K562 (cell line): ENCODE measurements at regions not wholly inside any gene's neighbourhood (a gene's known extent, or its start where the extent isn't known, plus 50 kb on each side); places are given as distances from the start of the nearest gene placed in this dataset.

Experiments used
- ATAC-seq: fragments of 200-7000 bp; cut with Tn5 transposase; 3 replicates; pipeline ENCODE4 v1.9.1; 2020; ENCODE audit warnings: moderate library complexity
- BruUV-seq: library from RNA; stranded (reverse); fragments of 400-500 nt; replicated peaks from 2 replicates; lab custom pipeline; 2021; lab: Mats Ljungman, UMichigan
- CTCF ChIA-PET: fragments of 300-600 bp; formaldehyde crosslinking; extraction: SDS; loops from one replicate; lab custom pipeline; 2021; ENCODE audit warnings: low intra/inter-chr PET ratio; lab: Yijun Ruan, JAX
- POLR2A ChIA-PET: fragments of 300-600, 350-650 bp; sonication (Branson Sonifier 250); formaldehyde crosslinking; extraction: SDS; loops from one replicate; lab custom pipeline; 2021; ENCODE audit warnings: antibody characterized with exemption, inconsistent platforms; lab: Yijun Ruan, JAX
- DNase-seq, 4 experiments: peaks; one replicate each; pipeline versions ENCODE4 v3.0.0 to v3.0.0-alpha.2; 2011 to 2018; ENCODE audit warnings: low spot score in 3 of 4, mixed read lengths in 3 of 4; ENCODE audit errors: extremely low read depth in 1 of 4
- FAIRE-seq: peaks from 2 replicates; lab custom pipeline; 2011; peaks lifted over from hg19 to GRCh38; lab: Jason Lieb, UNC
- H2AFZ ChIP-seq: 2 replicates; pipeline ENCODE4 v1.6.0; 2011; ENCODE audit warnings: low read depth, low read length, control low read depth, inconsistent platforms
- H3K27ac ChIP-seq: fragments of 200-600 bp; 3 replicates; pipeline ENCODE4 v1.8.0; 2011; ENCODE audit warnings: low read depth, mild to moderate bottlenecking, control low read depth, inconsistent platforms, low read length, moderate library complexity, mixed read lengths; ENCODE audit errors: extremely low read depth
- H3K27me3 ChIP-seq, 2 experiments: fragments of 300-600 bp in 1 of 2; 2 replicates in 1 of 2; 3 replicates in 1 of 2; pipeline versions ENCODE4 v1.6.0 to v1.8.0; 2011; ENCODE audit warnings: inconsistent platforms in 2 of 2, low read length in 2 of 2, mild to moderate bottlenecking in 1 of 2, mixed read lengths in 1 of 2, moderate library complexity in 1 of 2; ENCODE audit not compliant: control insufficient read depth in 2 of 2, insufficient read depth in 2 of 2
- H3K36me3 ChIP-seq: fragments of 300-600 bp; 3 replicates; pipeline ENCODE4 v1.8.0; 2011; ENCODE audit warnings: mild to moderate bottlenecking, low read length, inconsistent platforms; ENCODE audit not compliant: control insufficient read depth, insufficient read depth
- H3K4me1 ChIP-seq, 2 experiments: fragments of 200-600 bp in 1 of 2; replicated peaks in 1 of 2; 2 replicates in 1 of 2; 3 replicates in 1 of 2; pipeline versions ENCODE4 v1.5.1 to v1.8.0; 2011; ENCODE audit warnings: inconsistent platforms in 2 of 2, low read length in 2 of 2, mild to moderate bottlenecking in 1 of 2, mixed read lengths in 1 of 2, moderate library complexity in 1 of 2; ENCODE audit not compliant: control insufficient read depth in 2 of 2, insufficient read depth in 2 of 2
- H3K4me2 ChIP-seq: 2 replicates; pipeline ENCODE4 v1.6.1; 2011; ENCODE audit warnings: low read length, control low read depth, inconsistent platforms, mixed read lengths; ENCODE audit not compliant: insufficient read depth
- H3K4me3 ChIP-seq: fragments of 200-600 bp; sonication (generic), shearing (Covaris generic); 2 replicates; pipeline ENCODE4 v1.5.1; 2016; ENCODE audit warnings: control low read depth, inconsistent platforms
- H3K79me2 ChIP-seq: fragments of 200-600 bp; 3 replicates; pipeline ENCODE4 v1.8.0; 2011; ENCODE audit warnings: low read length, inconsistent platforms; ENCODE audit not compliant: control insufficient read depth, insufficient read depth
- H3K9ac ChIP-seq, 2 experiments: 2 replicates each; pipeline versions ENCODE4 v1.6.0 to v1.6.1; 2011; ENCODE audit warnings: low read depth in 2 of 2, low read length in 2 of 2, control low read depth in 1 of 2, inconsistent platforms in 1 of 2, mild to moderate bottlenecking in 1 of 2, mixed read lengths in 1 of 2; ENCODE audit not compliant: insufficient read depth in 1 of 2
- H3K9me1 ChIP-seq: one replicate; pipeline ENCODE4 v1.6.0; 2011; ENCODE audit warnings: inconsistent platforms, mild to moderate bottlenecking, low read length, moderate library complexity; ENCODE audit not compliant: control insufficient read depth, insufficient read depth
- H3K9me3 ChIP-seq: replicated peaks from 2 replicates; pipeline ENCODE4 v1.5.1; 2011; ENCODE audit warnings: low read depth, low read length, inconsistent platforms; ENCODE audit not compliant: control insufficient read depth, insufficient read depth
- H4K20me1 ChIP-seq: replicated peaks from 2 replicates; pipeline ENCODE4 v1.6.1; 2011; ENCODE audit warnings: low read length, inconsistent platforms, mixed read lengths; ENCODE audit not compliant: control insufficient read depth, insufficient read depth
- AFF1 ChIP-seq, 2 experiments: fragments of 450-650 bp; IDR thresholded peaks; 2 replicates each; pipeline ENCODE4 v1.6.1; 2018; ENCODE audit warnings: mild to moderate bottlenecking in 2 of 2, low read depth in 1 of 2; ENCODE audit not compliant: partially characterized antibody in 2 of 2
- CHD2 ChIP-seq: IDR thresholded peaks from 2 replicates; pipeline ENCODE4 v1.6.1; 2011; ENCODE audit warnings: low read depth, low read length
- HDAC6 ChIP-seq: IDR thresholded peaks from 2 replicates; pipeline ENCODE4 v1.6.1; 2012; ENCODE audit warnings: low read depth, mild to moderate bottlenecking, control low read depth, inconsistent platforms, low read length, moderate library complexity
- HEY1 ChIP-seq: fragments of 250-450 bp; sonication (Bioruptor Pico); IDR thresholded peaks from 2 replicates; pipeline ENCODE4 v1.5.0; 2020; ENCODE audit warnings: mild to moderate bottlenecking, moderate library complexity, borderline replicate concordance
- KLF10 ChIP-seq: fragments of 250-450 bp; sonication (Bioruptor Pico); IDR thresholded peaks from 2 replicates; pipeline ENCODE4 v1.6.1; 2021; ENCODE audit warnings: matching md5 sums
- PHB2 ChIP-seq: fragments of 450-650 bp; IDR thresholded peaks from 2 replicates; pipeline ENCODE4 v1.6.1; 2017; ENCODE audit warnings: low read depth
- RB1 ChIP-seq: fragments of 450-650 bp; IDR thresholded peaks from 2 replicates; pipeline ENCODE4 v1.6.1; 2017; ENCODE audit warnings: low read depth, mild to moderate bottlenecking
- TAF1 ChIP-seq: IDR thresholded peaks from 2 replicates; pipeline ENCODE4 v1.6.1; 2011; ENCODE audit warnings: mild to moderate bottlenecking, low read length, moderate library complexity; ENCODE audit not compliant: insufficient read depth, control insufficient read depth, severe bottlenecking; ENCODE audit errors: extremely low read depth
- ZNF592 ChIP-seq: fragments of 450-650 bp; IDR thresholded peaks from 2 replicates; pipeline ENCODE4 v1.6.1; 2017; ENCODE audit warnings: antibody characterized with exemption, mild to moderate bottlenecking
- WGBS: fragments of 100-300 bp; shearing (Covaris generic); methylation state at CpG from one replicate; pipeline ENCODE4 v1.1.6; 2016; ENCODE audit warnings: low coverage, mixed read lengths; ENCODE audit not compliant: insufficient coverage; ENCODE audit errors: missing lambda C conversion rate; 5-methylcytosine and 5-hydroxymethylcytosine counted together
- in situ Hi-C: fragments of 300-500 bp; cut with MboI; formaldehyde crosslinking; loops from 4 replicates; pipeline ENCODE4 v1.15.0; 2018; ENCODE audit warnings: inconsistent platforms, mixed read lengths
- intact Hi-C: fragments of 100-400 bp; cut with micrococcal nuclease; formaldehyde crosslinking; loops from 2 replicates; pipeline ENCODE4 v1.14.2; 2022
- TF ChIP-seq, protein P1 (sequence below): fragments of 450-650 bp; IDR thresholded peaks from 2 replicates; pipeline ENCODE4 v1.6.1; 2016; ENCODE audit warnings: antibody characterized with exemption
- TF ChIP-seq, protein P2 (sequence below): fragments of 250-450 bp; sonication (Bioruptor Pico); IDR thresholded peaks from 2 replicates; pipeline ENCODE4 v1.5.0; 2021

- TF ChIP-seq, protein P1, sequence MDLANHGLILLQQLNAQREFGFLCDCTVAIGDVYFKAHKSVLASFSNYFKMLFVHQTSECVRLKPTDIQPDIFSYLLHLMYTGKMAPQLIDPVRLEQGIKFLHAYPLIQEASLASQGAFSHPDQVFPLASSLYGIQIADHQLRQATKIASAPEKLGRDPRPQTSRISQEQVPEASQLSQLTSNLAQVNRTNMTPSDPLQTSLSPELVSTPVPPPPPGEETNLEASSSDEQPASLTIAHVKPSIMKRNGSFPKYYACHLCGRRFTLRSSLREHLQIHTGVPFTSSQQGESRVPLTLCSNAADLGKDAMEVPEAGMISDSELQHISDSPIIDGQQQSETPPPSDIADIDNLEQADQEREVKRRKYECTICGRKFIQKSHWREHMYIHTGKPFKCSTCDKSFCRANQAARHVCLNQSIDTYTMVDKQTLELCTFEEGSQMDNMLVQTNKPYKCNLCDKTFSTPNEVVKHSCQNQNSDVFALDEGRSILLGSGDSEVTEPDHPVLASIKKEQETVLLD: no peak
- no peak for TF ChIP-seq CHD2
- TF ChIP-seq, all 486 proteins: peak for 0
Observed at GRCh38 chr9:75231167-75231566, 142.9 kb downstream of the OSTF1 start (continued).

- in situ Hi-C loops: no loop called here
- TF ChIP-seq HEY1 (CRISPR knock-in tag) (no peak), AFF1 (IDR thresholded peaks at IDR 0.05; ENCODE audit: low read depth in 1 of 2, partially characterized antibody in 2 of 2) (no peak), HDAC6 (no peak), RB1 (no peak), ZNF592 (no peak), TAF1 (no peak), KLF10 (CRISPR knock-in tag) (no peak), PHB2 (no peak)
- TF ChIP-seq, protein P2, sequence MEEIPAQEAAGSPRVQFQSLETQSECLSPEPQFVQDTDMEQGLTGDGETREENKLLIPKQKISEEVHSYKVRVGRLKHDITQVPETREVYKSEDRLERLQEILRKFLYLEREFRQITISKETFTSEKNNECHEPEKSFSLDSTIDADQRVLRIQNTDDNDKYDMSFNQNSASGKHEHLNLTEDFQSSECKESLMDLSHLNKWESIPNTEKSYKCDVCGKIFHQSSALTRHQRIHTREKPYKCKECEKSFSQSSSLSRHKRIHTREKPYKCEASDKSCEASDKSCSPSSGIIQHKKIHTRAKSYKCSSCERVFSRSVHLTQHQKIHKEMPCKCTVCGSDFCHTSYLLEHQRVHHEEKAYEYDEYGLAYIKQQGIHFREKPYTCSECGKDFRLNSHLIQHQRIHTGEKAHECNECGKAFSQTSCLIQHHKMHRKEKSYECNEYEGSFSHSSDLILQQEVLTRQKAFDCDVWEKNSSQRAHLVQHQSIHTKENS: no peak
Observed at GRCh38 chr9:75233011-75233410, 144.7 kb downstream of the OSTF1 start.

More at GRCh38 chr9:75233011-75233410, 144.7 kb downstream of the OSTF1 start:
- H3K4me2 ChIP-seq: no peak overlapping the region
- no peak overlapping the region for H3K9ac ChIP-seq
- no peaks in the 10 kb centered on the region for H3K4me1 ChIP-seq
- no peak for FAIRE-seq
- intact Hi-C loops: no loop called here
- no peaks in the 10 kb centered on the region for H3K79me2 ChIP-seq
- WGBS: 0% methylated on average over 5 of the region's 5 CpGs
- no peaks in the 10 kb centered on the region for H4K20me1 ChIP-seq
- H3K27ac ChIP-seq: no peak overlapping the region
- no peak overlapping the region for H3K4me3 ChIP-seq
- POLR2A ChIA-PET: no interaction called here
- BruUV-seq: no TSS peak
- CTCF ChIA-PET: no interaction called here
- H3K27me3 ChIP-seq: no peaks in the 10 kb centered on the region
- H2AFZ ChIP-seq: no peak overlapping the region
- H3K36me3 ChIP-seq: no peaks in the 10 kb centered on the region
- no peak for DNase-seq
- no peak for ATAC-seq
- no peaks in the 10 kb centered on the region for H3K9me1 ChIP-seq
- H3K9me3 ChIP-seq: no peaks in the 10 kb centered on the region
